ENCODE measurements at regions not wholly inside any gene's neighbourhood (a gene's known extent, or its start where the extent isn't known, plus 50 kb on each side); places are given as distances from the start of the nearest gene placed in this dataset.
A peak's percentile ranks its signal among the peaks of the same experiment; 100 is the strongest.
"Not testable (repeated sequence)": the region's sequence is repeated elsewhere in the genome, so short reads cannot be mapped to it uniquely, and the experiment has no call there.

- peak; percentile 78 to 84 (median 81) for DNase-seq
These were observed 137.2 kb downstream of the TRIM43 start for GRCh38 chr2:95728878-95729596.

GRCh38 chr2:95729597-95729955, 137.8 kb downstream of the TRIM43 start:
- DNase-seq: no peak

GRCh38 chr2:95730813-95731212, 139.0 kb downstream of the TRIM43 start:
- no peak for DNase-seq

- peak; percentile 51 to 83 (median 68) for DNase-seq
These were observed 143.4 kb downstream of the TRIM43 start for GRCh38 chr2:95734976-95735890.

GRCh38 chr2:95738301-95738700, 146.5 kb downstream of the TRIM43 start:
- DNase-seq: no peak

GRCh38 chr2:95752126-95752525, 160.3 kb downstream of the TRIM43 start:
- DNase-seq: not testable (repeated sequence)

GRCh38 chr2:95753812-95754211, 162.0 kb downstream of the TRIM43 start:
- DNase-seq: not testable (repeated sequence)

- not testable (repeated sequence) for DNase-seq
These were observed 162.4 kb downstream of the TRIM43 start for GRCh38 chr2:95754213-95754612.

GRCh38 chr2:95754819-95755563, 163.2 kb downstream of the TRIM43 start:
- not testable (repeated sequence) for DNase-seq

GRCh38 chr2:95755956-95756669, 164.3 kb downstream of the TRIM43 start:
- not testable (repeated sequence) for DNase-seq

GRCh38 chr2:95757988-95758387, 166.2 kb downstream of the TRIM43 start:
- DNase-seq: no peak

- no peak for DNase-seq
These were observed 167.9 kb downstream of the TRIM43 start for GRCh38 chr2:95759481-95760246.

GRCh38 chr2:95760806-95761525, 169.2 kb downstream of the TRIM43 start:
- peak; percentile 44 to 73 (median 70) for DNase-seq

- no peak for DNase-seq
These were observed 169.8 kb downstream of the TRIM43 start for GRCh38 chr2:95761556-95761955.

GRCh38 chr2:95762023-95763021, 170.5 kb downstream of the TRIM43 start:
- not testable (repeated sequence) for DNase-seq

- DNase-seq: not testable (repeated sequence)
These were observed 171.3 kb downstream of the TRIM43 start for GRCh38 chr2:95763074-95763473.

- DNase-seq: not testable (repeated sequence)
These were observed 173.2 kb downstream of the TRIM43 start for GRCh38 chr2:95764966-95765365.

GRCh38 chr2:95765925-95766910, 174.4 kb downstream of the TRIM43 start:
- peak in 1 of 4 experiments; percentile 14 for DNase-seq
